Head of caudate nucleus (tissue), 42 donors: ENCODE measurements at regions not wholly inside any gene's neighbourhood (a gene's known extent, or its start where the extent isn't known, plus 50 kb on each side); places are given as distances from the start of the nearest gene placed in this dataset.

Experiments
- DNase-seq, 42 donors: peaks; one replicate each; pipeline versions ENCODE4 v3.0.0 to v3.0.0-alpha.2; 2020 to 2021; ENCODE audit warnings: mixed read lengths in 7 of 42
- intact Hi-C: fragments of 100-400 bp; cut with DNase I; formaldehyde crosslinking; loops from one replicate; pipeline ENCODE4 v1.15.0; 2022

DNA sequence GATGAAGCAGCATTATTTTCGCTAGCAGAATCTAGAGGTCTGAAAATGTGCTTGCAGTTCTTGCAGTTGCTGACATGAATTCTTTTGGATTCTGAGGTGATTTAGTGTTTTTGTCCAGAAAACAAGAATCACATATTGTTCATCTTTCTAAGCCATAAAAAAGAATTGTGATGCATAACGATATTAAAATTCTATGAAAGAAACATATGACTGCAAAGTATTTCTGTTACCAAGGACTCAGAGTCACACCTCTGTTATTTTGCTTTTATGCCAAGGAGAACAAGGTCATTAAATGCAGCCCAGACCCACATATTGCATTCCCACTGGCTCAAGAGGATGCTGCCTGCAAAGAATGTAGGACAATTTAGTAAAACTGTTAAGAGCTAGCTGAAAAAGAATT lies 299.8 kb upstream of the GPR149 start:
- intact Hi-C loops = no loop called here

GRCh38 chr3:154728285-154728684 lies 298.3 kb upstream of the GPR149 start:
- intact Hi-C loops = no loop called here
- DNase-seq = no peak

More for the DNA sequence above, 299.8 kb upstream of the GPR149 start:
- peak in 1 of 42 donors; percentile 3 for DNase-seq

GRCh38 chr3:154720921-154721320 lies 290.9 kb upstream of the GPR149 start:
- DNase-seq = no peak
- intact Hi-C loops = no loop called here

GRCh38 chr3:154718053-154718452 lies 288.1 kb upstream of the GPR149 start:
- no peak for DNase-seq
- intact Hi-C loops = no loop called here

- intact Hi-C loops = no loop called here
Observed at GRCh38 chr3:154716170-154716569, 286.2 kb upstream of the GPR149 start.

GRCh38 chr3:154708554-154708953 lies 278.6 kb upstream of the GPR149 start:
- DNase-seq = no peak
- intact Hi-C loops = no loop called here

More at GRCh38 chr3:154716170-154716569, 286.2 kb upstream of the GPR149 start:
- no peak for DNase-seq

DNA sequence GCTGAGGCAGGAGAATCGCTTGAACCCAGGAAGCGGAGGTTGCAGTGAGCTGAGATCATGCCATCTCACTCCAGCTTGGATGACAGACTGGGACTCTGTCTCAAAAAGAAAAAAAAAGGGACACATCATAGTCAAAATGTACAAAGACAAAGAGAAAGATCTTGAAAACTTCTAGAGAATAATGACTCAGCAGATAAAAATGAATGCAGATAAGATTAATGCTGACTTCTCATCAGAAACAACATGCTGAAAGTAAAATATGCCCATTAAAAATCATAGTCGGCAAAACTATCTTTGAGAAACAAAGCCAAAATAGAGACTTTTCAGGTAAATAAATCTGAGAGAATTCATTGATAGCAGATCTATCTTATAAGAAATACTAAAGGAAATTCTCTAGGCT lies 271.1 kb upstream of the GPR149 start:
- intact Hi-C loops = no loop called here
- DNase-seq = no peak

GRCh38 chr3:154690413-154690812 lies 260.4 kb upstream of the GPR149 start:
- DNase-seq = no peak
- intact Hi-C loops = no loop called here

DNA sequence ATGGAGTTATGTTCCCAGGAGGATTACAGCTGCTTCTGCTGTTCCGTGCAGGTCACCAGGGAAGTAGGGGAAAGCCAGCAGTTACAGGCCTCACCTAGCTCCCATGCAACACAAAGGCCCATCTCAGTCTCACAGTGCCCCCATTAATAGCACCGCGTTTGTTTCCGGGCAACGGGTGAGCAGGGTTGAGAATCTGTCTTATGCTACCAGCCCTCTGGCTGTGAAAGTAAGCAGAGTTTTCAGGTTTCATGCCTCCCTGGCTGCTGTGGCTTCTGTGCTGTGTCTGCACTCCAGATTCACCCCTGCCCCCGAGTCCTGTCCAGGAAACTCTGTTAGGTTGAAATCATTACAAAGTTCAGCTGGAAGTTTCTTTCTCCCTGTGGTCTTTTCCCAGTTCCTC lies 254.4 kb upstream of the GPR149 start:
- intact Hi-C loops = no loop called here
- no peak for DNase-seq

GRCh38 chr3:154684021-154684420 lies 254.0 kb upstream of the GPR149 start:
- intact Hi-C loops = no loop called here
- no peak for DNase-seq

DNA sequence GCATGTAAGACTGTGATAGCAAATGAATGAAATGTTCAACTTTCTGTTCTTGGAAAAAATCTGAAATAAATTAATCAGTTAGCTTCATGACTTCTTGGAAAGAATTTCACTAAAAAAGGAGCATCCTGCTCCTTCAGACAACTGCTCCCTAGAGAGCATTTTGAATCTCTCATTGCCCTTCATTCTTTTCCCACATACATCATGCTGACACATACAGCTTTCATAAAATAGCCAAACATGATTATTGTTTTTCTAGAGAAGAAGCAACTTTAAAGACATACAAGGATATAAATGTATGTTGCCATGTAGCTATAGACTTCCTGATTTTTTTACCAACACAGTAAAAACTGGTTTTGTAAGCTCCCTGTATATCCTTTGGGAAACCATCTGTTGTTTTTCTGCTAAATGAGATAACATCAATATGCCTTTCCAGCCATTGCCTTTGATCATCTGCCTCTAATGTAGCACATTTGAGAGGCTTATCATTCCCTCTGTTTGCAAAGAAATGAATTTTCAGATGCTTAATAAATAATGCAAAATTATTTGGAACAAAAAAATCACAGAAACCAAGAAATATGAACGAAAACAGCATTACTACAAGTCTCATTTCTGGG lies 248.2 kb upstream of the GPR149 start:
- intact Hi-C loops = no loop called here
- no peak for DNase-seq

GRCh38 chr3:154668835-154669234 lies 238.8 kb upstream of the GPR149 start:
- no peak for DNase-seq
- intact Hi-C loops = no loop called here

GRCh38 chr3:154668187-154668586 lies 238.2 kb upstream of the GPR149 start:
- intact Hi-C loops = no loop called here
- DNase-seq = no peak

DNA sequence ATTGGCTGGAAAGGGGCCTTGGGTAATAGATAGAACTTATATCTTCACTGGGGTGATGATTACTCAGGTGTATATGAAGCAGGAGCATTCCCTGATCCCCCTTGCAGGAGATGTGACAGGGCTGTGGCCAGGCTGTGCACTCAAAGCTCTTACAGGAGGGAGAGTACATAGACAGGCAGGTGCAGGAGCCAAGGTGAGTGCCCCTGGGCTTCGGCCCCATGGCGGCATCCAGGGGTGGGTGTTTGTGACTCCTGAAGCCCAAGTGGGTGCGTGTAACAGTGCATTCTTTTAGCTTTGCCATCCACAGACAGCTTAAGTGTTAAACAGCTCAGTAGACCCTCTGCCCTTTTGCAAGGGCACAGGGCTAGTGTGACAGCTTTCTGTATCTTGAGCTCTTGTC lies 236.6 kb upstream of the GPR149 start:
- intact Hi-C loops = no loop called here
- no peak for DNase-seq

DNA sequence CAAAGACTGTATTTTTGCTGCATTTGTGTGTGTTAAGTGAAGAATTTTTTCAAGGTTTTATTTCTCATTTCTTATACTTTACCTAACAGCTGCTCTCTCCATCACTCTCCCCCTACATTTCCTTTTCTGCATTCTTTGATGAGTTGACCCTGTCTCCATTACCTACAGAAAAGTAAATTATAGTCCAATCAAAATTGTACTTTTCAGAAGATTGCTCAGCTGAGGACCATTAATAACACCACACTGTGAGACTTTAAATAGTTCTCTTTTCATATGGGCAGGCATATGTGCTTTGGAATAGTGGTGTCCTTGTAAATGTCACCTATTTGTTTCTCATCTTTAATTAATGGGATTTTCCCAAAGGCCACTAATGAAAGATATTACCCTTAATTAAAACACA lies 234.7 kb upstream of the GPR149 start:
- intact Hi-C loops = no loop called here

GRCh38 chr3:154662851-154663250 lies 232.9 kb upstream of the GPR149 start:
- intact Hi-C loops = no loop called here
- DNase-seq = no peak

More for the DNA sequence above, 234.7 kb upstream of the GPR149 start:
- no peak for DNase-seq

DNA sequence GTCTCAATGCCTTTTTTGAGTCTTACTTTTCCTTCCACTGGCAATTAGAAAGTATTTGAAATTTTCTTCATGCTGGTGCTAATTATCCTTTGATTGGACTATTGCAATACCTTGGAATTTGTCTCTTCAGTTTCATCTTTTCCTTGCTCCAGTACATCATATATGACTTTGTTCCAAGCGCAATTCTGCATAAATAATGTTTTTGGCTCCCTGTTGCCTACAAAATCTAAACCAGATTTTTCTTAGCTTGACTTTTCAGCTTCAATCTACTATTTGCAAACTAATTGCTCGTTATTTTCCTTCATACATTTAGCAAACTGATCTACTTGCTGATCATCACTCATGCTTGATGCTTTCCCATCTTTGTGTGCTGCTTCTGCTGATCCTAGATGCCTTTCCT lies 230.8 kb upstream of the GPR149 start:
- no peak for DNase-seq
- intact Hi-C loops = no loop called here

- no peak for DNase-seq
Observed at GRCh38 chr3:154658000-154658399, 228.0 kb upstream of the GPR149 start.

GRCh38 chr3:154657218-154657617 lies 227.2 kb upstream of the GPR149 start:
- DNase-seq = no peak
- intact Hi-C loops = no loop called here

More at GRCh38 chr3:154658000-154658399, 228.0 kb upstream of the GPR149 start:
- intact Hi-C loops = no loop called here

- no peak for DNase-seq
- intact Hi-C loops = no loop called here
Observed at GRCh38 chr3:154656486-154656885, 226.5 kb upstream of the GPR149 start.

GRCh38 chr3:154642145-154642544 lies 212.2 kb upstream of the GPR149 start:
- intact Hi-C loops = no loop called here
- no peak for DNase-seq

GRCh38 chr3:154625756-154626155 lies 195.8 kb upstream of the GPR149 start:
- intact Hi-C loops = no loop called here
- DNase-seq = no peak
